ENCODE measurements at regions not wholly inside any gene's neighbourhood (a gene's known extent, or its start where the extent isn't known, plus 50 kb on each side); places are given as distances from the start of the nearest gene placed in this dataset.

DNA sequence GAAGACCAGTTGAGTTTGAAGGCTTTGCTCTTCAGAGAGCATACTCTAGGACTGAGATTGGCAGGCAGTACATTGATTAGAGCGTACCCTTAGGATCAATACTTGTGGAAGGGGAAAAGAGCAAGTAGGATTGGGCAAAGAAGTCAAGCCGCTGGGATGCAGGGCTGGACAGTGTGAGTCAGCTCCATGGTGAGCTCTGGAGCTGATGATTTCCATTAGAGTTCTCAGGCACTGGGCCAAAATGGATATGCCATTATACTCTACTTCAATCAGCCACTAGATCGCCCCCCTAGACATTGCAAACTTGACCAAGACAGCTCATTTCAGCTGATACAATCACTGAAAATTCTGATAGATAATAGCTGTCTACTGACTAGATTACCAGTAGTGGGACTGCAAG, 432.7 kb upstream of the ALCAM start:
- no peak for DNase-seq (ENCODE audit: low read depth in 1 of 2, low spot score in 1 of 2)
- Histone ChIP-seq H3K4me3 (replicated peaks; ENCODE audit: insufficient read depth, low read length) (no peak overlapping the region), H3K27ac (replicated peaks) (no peak overlapping the region), H3K27me3 (ENCODE audit: insufficient read depth, poor library complexity, severe bottlenecking) (no peaks in the 10 kb centered on the region)
- TF ChIP-seq, protein P1, sequence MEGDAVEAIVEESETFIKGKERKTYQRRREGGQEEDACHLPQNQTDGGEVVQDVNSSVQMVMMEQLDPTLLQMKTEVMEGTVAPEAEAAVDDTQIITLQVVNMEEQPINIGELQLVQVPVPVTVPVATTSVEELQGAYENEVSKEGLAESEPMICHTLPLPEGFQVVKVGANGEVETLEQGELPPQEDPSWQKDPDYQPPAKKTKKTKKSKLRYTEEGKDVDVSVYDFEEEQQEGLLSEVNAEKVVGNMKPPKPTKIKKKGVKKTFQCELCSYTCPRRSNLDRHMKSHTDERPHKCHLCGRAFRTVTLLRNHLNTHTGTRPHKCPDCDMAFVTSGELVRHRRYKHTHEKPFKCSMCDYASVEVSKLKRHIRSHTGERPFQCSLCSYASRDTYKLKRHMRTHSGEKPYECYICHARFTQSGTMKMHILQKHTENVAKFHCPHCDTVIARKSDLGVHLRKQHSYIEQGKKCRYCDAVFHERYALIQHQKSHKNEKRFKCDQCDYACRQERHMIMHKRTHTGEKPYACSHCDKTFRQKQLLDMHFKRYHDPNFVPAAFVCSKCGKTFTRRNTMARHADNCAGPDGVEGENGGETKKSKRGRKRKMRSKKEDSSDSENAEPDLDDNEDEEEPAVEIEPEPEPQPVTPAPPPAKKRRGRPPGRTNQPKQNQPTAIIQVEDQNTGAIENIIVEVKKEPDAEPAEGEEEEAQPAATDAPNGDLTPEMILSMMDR (IDR thresholded peaks at IDR 0.05; ENCODE audit: insufficient read depth, low read length) = no peak
- TF ChIP-seq SPI1 (IDR thresholded peaks at IDR 0.05; ENCODE audit: borderline replicate concordance, low read depth) (no peak), REST (IDR thresholded peaks at IDR 0.05; ENCODE audit: insufficient replicate concordance, low read depth) (no peak), GABPA (IDR thresholded peaks at IDR 0.05; ENCODE audit: low read depth) (no peak), POLR2AphosphoS5 (IDR thresholded peaks at IDR 0.05; ENCODE audit: low read depth) (no peak)

DNA sequence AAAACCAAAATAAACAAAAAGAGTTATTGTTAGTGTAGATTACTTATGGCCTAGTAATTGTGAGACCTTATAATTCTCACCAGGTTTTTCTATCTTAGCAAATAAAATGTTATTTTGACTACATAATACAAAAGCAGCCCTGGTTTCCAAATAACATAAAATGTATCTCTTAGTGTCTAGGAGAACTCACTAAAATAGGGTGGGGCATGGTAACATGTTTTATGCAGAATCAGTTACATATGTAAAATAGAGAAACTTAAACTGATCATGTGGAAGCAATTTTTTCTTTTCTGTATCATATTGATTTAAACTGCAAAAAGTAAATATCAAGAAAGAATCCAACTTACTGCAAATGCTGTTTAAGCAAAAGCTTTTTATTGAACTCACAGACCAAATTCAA, 431.1 kb upstream of the ALCAM start:
- H3K27ac ChIP-seq (replicated peaks) = no peak overlapping the region
- DNase-seq (ENCODE audit: low read depth in 1 of 2, low spot score in 1 of 2) = no peak
- TF ChIP-seq SPI1 (IDR thresholded peaks at IDR 0.05; ENCODE audit: borderline replicate concordance, low read depth) (no peak), POLR2AphosphoS5 (IDR thresholded peaks at IDR 0.05; ENCODE audit: low read depth) (no peak), REST (IDR thresholded peaks at IDR 0.05; ENCODE audit: insufficient replicate concordance, low read depth) (no peak), GABPA (IDR thresholded peaks at IDR 0.05; ENCODE audit: low read depth) (no peak)
- TF ChIP-seq, protein P1 (IDR thresholded peaks at IDR 0.05; ENCODE audit: insufficient read depth, low read length) = no peak

GRCh38 chr3:104939196-104939595, 427.5 kb upstream of the ALCAM start:
- Histone ChIP-seq H3K4me3 (replicated peaks; ENCODE audit: insufficient read depth, low read length) (no peak overlapping the region), H3K27me3 (ENCODE audit: insufficient read depth, poor library complexity, severe bottlenecking) (no peaks in the 10 kb centered on the region), H3K27ac (replicated peaks) (no peak overlapping the region)
- TF ChIP-seq, protein P1 (IDR thresholded peaks at IDR 0.05; ENCODE audit: insufficient read depth, low read length) = no peak
- no peak for TF ChIP-seq SPI1 (IDR thresholded peaks at IDR 0.05; ENCODE audit: borderline replicate concordance, low read depth)
- TF ChIP-seq REST (IDR thresholded peaks at IDR 0.05; ENCODE audit: insufficient replicate concordance, low read depth) = no peak
- no peak for TF ChIP-seq POLR2AphosphoS5 (IDR thresholded peaks at IDR 0.05; ENCODE audit: low read depth)
- no peak for TF ChIP-seq GABPA (IDR thresholded peaks at IDR 0.05; ENCODE audit: low read depth)
- no peak for DNase-seq (ENCODE audit: low read depth in 1 of 2, low spot score in 1 of 2)

More for the DNA sequence above, 431.1 kb upstream of the ALCAM start:
- no peaks in the 10 kb centered on the region for H3K27me3 ChIP-seq (ENCODE audit: insufficient read depth, poor library complexity, severe bottlenecking)
- H3K4me3 ChIP-seq (replicated peaks; ENCODE audit: insufficient read depth, low read length) = no peak overlapping the region

Data from HL-60 (cell line).